ENCODE measurements at regions not wholly inside any gene's neighbourhood (a gene's known extent, or its start where the extent isn't known, plus 50 kb on each side); places are given as distances from the start of the nearest gene placed in this dataset.

DNA sequence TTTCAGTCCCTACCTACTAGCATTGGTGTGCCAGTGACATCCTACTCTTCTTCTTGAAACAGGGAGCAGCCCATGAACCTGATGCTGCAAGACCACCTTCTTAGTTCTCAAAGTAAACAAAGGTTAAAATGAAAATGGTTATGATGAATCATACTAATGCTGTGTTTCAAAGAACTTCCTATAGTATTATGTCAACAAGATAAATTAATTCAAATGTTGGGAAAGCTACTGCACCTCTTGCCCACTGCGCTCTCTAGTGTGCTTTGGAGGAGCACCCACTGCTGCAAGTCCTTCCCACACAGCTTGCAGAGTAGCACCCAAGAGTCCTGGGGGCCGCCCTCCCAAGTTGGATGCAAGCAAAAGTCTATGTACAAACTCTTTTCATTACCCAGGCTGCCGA, 81.1 kb downstream of the CD200R1L start:
- TF ChIP-seq CTCF (conservative IDR thresholded peaks at IDR 0.05) = no peak
- TF ChIP-seq ZFX (IDR thresholded peaks at IDR 0.05) = no peak

Measured in C4-2B (cell line).